ENCODE measurements at regions not wholly inside any gene's neighbourhood (a gene's known extent, or its start where the extent isn't known, plus 50 kb on each side); places are given as distances from the start of the nearest gene placed in this dataset.

DNA sequence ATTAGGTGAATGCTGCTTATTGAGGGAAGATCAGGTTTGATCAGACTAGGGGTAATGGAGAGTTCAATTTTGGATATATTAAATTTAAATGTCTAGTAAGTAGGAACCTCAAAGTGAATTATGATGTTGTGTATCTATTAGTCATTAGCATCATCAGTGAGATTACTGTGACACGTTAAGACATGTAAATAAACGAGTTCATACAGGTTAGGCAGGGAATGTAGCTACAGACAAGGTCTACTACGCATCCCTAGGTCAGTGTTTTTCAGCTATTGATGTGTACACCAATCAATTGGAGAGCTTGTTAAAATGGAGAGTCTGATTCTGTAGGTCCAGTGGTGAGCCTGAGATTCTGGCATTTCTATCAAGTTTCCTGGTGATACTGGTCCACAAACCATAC, 120.1 kb upstream of the LRRC4C start:
- WGBS, result 57% methylated on average over 3 of the region's 3 CpGs
- H3K27me3 ChIP-seq, result no peaks in the 10 kb centered on the region
- TF ChIP-seq EP300 (IDR thresholded peaks at IDR 0.05), result no peak
- no peaks in the 10 kb centered on the region for H3K36me3 ChIP-seq
- no peak overlapping the region for H3K4me3 ChIP-seq
- no peak overlapping the region for H3K27ac ChIP-seq
- peaks cover under 1% of the 10 kb centered on the region for H3K9me3 ChIP-seq
- no peaks in the 10 kb centered on the region for H3K4me1 ChIP-seq
- DNase-seq (ENCODE audit: low spot score in 2 of 2), result no peak

DNA sequence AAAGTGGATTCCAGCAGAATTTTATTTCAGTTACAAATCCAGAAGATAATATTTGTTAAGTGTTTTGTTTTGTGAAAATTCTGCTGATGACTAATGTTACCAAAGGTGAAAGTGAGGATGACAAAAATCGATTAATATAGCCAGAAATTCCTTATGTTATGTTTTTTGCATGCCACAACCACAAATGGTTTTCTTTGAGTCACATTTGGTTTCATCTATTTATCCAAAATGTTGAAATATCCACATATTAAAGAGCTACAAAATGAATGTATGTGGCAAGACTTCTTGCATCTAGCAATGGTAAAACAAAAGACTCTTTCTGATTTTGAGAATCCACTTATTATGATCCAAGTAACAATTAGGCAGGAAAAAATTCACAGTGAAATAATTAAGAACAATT, 150.1 kb upstream of the LRRC4C start:
- no peak for DNase-seq (ENCODE audit: low spot score in 2 of 2)
- Histone ChIP-seq H3K4me3 (no peak overlapping the region), H3K27ac (no peak overlapping the region), H3K27me3 (no peaks in the 10 kb centered on the region), H3K36me3 (no peaks in the 10 kb centered on the region), H3K4me1 (no peaks in the 10 kb centered on the region), H3K9me3 (no peaks in the 10 kb centered on the region)
- WGBS, result 35% methylated on average over 1 of the region's 1 CpG
- TF ChIP-seq, protein P1, sequence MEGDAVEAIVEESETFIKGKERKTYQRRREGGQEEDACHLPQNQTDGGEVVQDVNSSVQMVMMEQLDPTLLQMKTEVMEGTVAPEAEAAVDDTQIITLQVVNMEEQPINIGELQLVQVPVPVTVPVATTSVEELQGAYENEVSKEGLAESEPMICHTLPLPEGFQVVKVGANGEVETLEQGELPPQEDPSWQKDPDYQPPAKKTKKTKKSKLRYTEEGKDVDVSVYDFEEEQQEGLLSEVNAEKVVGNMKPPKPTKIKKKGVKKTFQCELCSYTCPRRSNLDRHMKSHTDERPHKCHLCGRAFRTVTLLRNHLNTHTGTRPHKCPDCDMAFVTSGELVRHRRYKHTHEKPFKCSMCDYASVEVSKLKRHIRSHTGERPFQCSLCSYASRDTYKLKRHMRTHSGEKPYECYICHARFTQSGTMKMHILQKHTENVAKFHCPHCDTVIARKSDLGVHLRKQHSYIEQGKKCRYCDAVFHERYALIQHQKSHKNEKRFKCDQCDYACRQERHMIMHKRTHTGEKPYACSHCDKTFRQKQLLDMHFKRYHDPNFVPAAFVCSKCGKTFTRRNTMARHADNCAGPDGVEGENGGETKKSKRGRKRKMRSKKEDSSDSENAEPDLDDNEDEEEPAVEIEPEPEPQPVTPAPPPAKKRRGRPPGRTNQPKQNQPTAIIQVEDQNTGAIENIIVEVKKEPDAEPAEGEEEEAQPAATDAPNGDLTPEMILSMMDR (IDR thresholded peaks at IDR 0.05), result no peak
- no peak for TF ChIP-seq POLR2AphosphoS5 (IDR thresholded peaks at IDR 0.05)
- TF ChIP-seq POLR2A (IDR thresholded peaks at IDR 0.05), result no peak
- no peak for TF ChIP-seq EP300 (IDR thresholded peaks at IDR 0.05)

DNA sequence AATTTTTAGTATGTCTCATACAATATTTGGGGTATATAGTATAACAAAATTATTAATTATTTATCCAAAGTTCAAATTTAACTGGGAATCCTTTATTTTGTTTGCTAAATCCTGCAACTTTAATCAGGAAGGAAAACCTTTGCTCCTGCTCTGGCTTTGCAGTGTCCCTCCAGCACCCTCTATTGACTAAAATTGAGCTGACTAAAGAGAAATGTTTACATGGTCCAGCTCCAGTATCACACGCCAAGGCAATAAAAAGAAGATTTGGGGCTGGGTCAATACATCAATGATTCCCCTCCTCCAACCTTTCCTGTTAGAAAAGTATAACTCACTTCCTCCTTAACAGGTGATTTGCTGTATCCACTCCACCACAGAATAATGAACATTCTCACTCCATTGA, 153.0 kb upstream of the LRRC4C start:
- WGBS, result 26% methylated on average over 1 of the region's 1 CpG
- H3K27me3 ChIP-seq, result no peaks in the 10 kb centered on the region
- H3K4me1 ChIP-seq, result no peaks in the 10 kb centered on the region
- no peak for TF ChIP-seq POLR2A (IDR thresholded peaks at IDR 0.05)
- TF ChIP-seq EP300 (IDR thresholded peaks at IDR 0.05), result no peak
- TF ChIP-seq, protein P1 (IDR thresholded peaks at IDR 0.05), result peak in 1 of 2 donors; percentile 14
- TF ChIP-seq POLR2AphosphoS5 (IDR thresholded peaks at IDR 0.05), result no peak
- no peak for DNase-seq (ENCODE audit: low spot score in 2 of 2)
- no peaks in the 10 kb centered on the region for H3K9me3 ChIP-seq
- H3K27ac ChIP-seq, result no peak overlapping the region
- H3K36me3 ChIP-seq, result no peaks in the 10 kb centered on the region
- H3K4me3 ChIP-seq, result no peak overlapping the region

DNA sequence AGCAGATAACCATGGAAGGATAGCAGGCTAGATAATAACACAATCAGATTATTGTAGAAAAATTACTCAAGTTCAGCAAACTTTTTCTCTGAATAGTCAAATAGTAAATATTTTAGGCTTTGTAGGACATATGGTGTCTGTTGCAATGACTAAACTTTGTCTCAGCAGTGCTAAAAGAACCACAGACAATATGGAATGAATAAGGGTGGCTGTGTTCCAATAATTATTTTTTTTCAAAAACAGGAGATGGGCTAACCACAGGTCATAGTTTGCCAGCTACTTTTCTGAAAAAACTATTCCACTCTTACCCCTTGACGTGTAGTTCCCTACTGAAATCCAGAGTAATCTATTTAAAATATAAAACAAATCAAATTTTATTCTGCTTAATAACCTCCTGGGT, 153.9 kb upstream of the LRRC4C start:
- H3K9me3 ChIP-seq, result no peaks in the 10 kb centered on the region
- no peaks in the 10 kb centered on the region for H3K27me3 ChIP-seq
- H3K27ac ChIP-seq, result no peak overlapping the region
- no peaks in the 10 kb centered on the region for H3K4me1 ChIP-seq
- H3K4me3 ChIP-seq, result no peak overlapping the region
- WGBS, result 46% methylated on average over 1 of the region's 1 CpG
- no peak for DNase-seq (ENCODE audit: low spot score in 2 of 2)
- TF ChIP-seq EP300 (IDR thresholded peaks at IDR 0.05) (no peak), POLR2AphosphoS5 (IDR thresholded peaks at IDR 0.05) (no peak), POLR2A (IDR thresholded peaks at IDR 0.05) (no peak)
- TF ChIP-seq, protein P1 (IDR thresholded peaks at IDR 0.05), result no peak
- H3K36me3 ChIP-seq, result no peaks in the 10 kb centered on the region

DNA sequence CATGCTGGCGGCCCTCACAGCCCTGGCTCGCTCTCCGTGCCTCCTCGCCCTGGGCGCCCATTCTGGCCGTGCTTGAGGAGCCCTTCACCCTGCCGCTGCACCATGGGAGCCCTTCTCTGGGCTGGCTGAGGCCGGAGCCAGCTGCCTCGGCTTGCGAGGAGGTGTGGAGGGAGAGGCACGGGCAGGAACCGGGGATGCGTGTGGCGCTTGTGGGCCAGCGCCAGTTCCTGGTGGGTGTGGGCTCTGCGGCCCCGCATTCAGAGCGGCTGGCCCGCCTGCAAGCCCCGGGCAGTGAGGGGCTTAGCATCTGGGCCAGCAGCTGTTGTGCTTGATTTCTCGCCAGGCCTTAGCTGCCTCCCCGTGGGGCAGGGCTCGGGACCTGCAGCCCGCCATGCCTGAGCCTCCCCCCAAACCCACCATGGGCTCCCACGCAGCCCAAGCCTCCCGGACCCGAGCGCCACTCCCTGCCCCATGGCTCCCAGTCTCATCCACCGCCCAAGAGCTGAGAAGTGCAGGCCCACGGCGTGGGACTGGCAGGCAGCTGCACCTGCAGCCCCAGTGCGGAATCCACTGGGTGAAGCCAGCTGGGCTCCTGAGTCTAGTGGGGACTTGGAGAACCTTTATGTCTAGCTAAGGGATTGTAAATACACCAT, 163.4 kb upstream of the LRRC4C start:
- Histone ChIP-seq H3K4me3 (no peak overlapping the region), H3K36me3 (no peaks in the 10 kb centered on the region), H3K27me3 (no peaks in the 10 kb centered on the region), H3K27ac (no peak overlapping the region), H3K9me3 (no peaks in the 10 kb centered on the region), H3K4me1 (no peaks in the 10 kb centered on the region)
- no peak for DNase-seq (ENCODE audit: low spot score in 2 of 2)
- 80% methylated on average over 6 of the region's 32 CpGs for WGBS
- no peak for TF ChIP-seq EP300 (IDR thresholded peaks at IDR 0.05)
- TF ChIP-seq POLR2A (IDR thresholded peaks at IDR 0.05), result no peak
- TF ChIP-seq, protein P1 (IDR thresholded peaks at IDR 0.05), result no peak
- no peak for TF ChIP-seq POLR2AphosphoS5 (IDR thresholded peaks at IDR 0.05)

DNA sequence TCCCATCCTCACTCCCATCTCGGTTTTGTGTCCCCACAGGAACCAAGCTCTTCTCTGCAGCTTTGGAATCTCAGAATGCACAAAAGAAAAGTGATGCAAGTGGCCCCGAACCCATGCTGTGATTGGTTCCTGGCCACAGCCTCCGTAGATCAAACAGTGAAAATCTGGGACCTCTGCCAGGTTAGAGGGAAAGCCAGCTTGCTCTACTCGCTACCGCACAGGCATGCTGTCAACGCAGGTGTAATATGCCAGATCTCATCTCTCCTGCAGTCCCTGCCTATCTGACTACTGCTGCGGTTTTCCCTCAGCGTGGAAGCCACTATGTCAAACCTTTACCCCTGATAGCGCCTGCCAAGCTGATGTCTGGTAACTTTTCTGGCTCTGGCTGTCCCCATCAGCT, 200.5 kb upstream of the LRRC4C start:
- H3K36me3 ChIP-seq, result no peaks in the 10 kb centered on the region
- DNase-seq (ENCODE audit: low spot score in 2 of 2), result no peak
- WGBS, result 60% methylated on average over 8 of the region's 9 CpGs
- H3K9me3 ChIP-seq, result no peaks in the 10 kb centered on the region
- no peak for TF ChIP-seq EP300 (IDR thresholded peaks at IDR 0.05)
- no peak for TF ChIP-seq POLR2A (IDR thresholded peaks at IDR 0.05)
- TF ChIP-seq, protein P1 (IDR thresholded peaks at IDR 0.05), result no peak
- TF ChIP-seq POLR2AphosphoS5 (IDR thresholded peaks at IDR 0.05), result no peak
- no peaks in the 10 kb centered on the region for H3K27me3 ChIP-seq
- no peaks in the 10 kb centered on the region for H3K4me1 ChIP-seq
- H3K4me3 ChIP-seq, result no peak overlapping the region
- no peak overlapping the region for H3K27ac ChIP-seq

Data from suprapubic skin (tissue), 4 donors.